ENCODE measurements at regions not wholly inside any gene's neighbourhood (a gene's known extent, or its start where the extent isn't known, plus 50 kb on each side); places are given as distances from the start of the nearest gene placed in this dataset.

DNA sequence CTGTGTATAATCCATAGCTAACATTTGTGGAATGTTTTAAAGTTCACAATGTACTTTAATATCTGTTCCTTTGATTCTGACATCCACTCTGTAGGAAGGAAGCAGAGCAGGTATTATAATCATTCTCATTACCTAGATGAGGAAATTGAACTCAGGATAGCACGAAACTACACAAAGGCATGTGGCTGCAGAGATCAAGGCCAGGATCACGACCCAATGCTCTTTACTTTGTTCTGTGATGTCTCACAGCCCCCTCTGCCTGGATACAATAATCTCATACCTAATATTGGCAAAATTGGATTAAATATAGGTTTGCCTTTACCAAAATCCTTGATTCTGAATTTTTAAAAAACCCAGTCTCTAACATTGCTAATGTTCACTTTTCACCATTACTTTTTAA lies 298.0 kb upstream of the KITLG start:
- no peak overlapping the region for H3K4me3 ChIP-seq (ENCODE audit: extremely low read depth, insufficient read depth, low read length, poor library complexity, severe bottlenecking)
- no peaks in the 10 kb centered on the region for H3K36me3 ChIP-seq (ENCODE audit: control insufficient read depth, insufficient read depth, low read length)
- H3K4me1 ChIP-seq (ENCODE audit: control insufficient read depth, insufficient read depth, low read length, poor library complexity, severe bottlenecking): no peaks in the 10 kb centered on the region
- WGBS, 2 experiments (ENCODE audit: insufficient coverage in 2 of 2): no CpG with 5 or more reads among the region's 2 CpGs
- no peaks in the 10 kb centered on the region for H3K9me3 ChIP-seq (ENCODE audit: control insufficient read depth, low read length)
- no peak overlapping the region for H3K27ac ChIP-seq (ENCODE audit: low read depth, low read length, severe bottlenecking)

DNA sequence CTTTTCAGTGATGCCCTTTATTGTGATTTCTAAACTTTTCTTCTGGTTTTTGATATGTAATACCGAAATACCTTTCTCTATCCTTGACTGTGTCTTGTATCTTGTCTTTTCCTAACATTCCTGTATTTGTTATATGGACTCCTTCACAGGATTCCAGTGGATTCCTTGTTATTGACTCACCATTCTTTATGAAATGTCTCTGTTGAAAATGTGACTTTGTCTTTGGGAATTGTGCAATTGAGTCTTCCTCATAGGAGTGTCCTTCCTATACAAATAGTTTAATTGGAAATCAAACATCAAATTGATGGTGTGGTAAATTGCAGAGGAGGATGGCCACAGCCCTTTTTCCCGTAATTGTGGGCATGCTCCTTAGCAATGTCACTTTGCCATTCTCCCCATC lies 296.6 kb upstream of the KITLG start:
- no peaks in the 10 kb centered on the region for H3K36me3 ChIP-seq (ENCODE audit: control insufficient read depth, insufficient read depth, low read length)
- no CpG with 5 or more reads among the region's 2 CpGs for WGBS, 2 experiments (ENCODE audit: insufficient coverage in 2 of 2)
- no peak overlapping the region for H3K27ac ChIP-seq (ENCODE audit: low read depth, low read length, severe bottlenecking)
- H3K4me3 ChIP-seq (ENCODE audit: extremely low read depth, insufficient read depth, low read length, poor library complexity, severe bottlenecking): no peak overlapping the region
- H3K4me1 ChIP-seq (ENCODE audit: control insufficient read depth, insufficient read depth, low read length, poor library complexity, severe bottlenecking): no peaks in the 10 kb centered on the region
- H3K9me3 ChIP-seq (ENCODE audit: control insufficient read depth, low read length): no peaks in the 10 kb centered on the region

DNA sequence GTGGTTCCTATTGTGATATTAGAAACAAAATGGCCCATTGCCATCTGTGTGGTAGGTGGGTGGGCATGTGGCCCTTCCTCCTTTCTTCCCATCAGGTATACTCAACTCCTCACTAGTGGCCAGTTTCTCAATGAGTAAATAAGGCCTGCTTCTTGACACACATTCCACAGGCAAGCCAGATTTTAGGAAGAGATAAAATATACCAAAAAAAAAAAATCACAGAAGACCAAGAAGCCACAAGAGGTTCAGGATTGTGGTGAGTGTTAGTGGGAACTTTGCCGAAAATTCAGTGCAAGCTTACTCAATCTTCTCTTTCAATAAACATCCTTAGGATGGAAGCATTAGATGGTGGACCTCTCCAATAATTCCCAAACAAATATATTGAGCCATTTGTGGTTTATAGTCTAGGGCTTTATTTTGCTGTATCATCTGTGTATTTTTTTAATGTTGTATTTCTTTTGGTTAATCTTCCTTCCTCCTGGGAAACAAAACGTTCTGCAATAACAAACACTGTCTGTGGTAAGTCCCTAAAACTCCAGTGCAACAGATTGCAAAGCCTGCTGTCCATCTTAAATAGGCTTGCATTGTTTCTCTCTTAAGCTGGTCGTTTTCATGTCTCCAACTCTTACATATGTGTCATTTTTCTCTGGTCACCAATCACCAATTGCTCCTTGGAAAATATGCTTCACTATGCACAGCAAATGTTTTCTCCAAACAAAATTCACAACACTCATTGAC lies 289.9 kb upstream of the KITLG start:
- Histone ChIP-seq H3K4me1 (ENCODE audit: control insufficient read depth, insufficient read depth, low read length, poor library complexity, severe bottlenecking) (no peaks in the 10 kb centered on the region), H3K4me3 (ENCODE audit: extremely low read depth, insufficient read depth, low read length, poor library complexity, severe bottlenecking) (no peak overlapping the region)

DNA sequence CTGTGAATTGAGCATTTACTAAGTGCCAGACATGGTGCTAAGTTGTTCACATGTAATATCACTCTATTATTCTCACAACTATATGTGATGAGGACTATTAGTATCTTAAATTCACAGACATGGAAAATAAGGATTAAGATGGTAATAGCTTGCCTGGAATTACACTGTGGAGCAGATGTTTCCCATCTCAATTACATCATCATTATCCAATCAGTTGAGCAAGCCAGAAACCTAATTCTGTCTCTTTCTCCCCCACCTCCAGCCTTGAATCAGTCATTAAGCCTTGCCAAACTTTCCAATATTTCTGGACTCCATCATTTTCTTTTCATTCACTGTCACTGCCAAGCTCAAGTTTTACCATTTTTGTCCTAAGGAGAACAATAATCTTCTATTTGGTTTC lies 287.8 kb upstream of the KITLG start:
- H3K36me3 ChIP-seq (ENCODE audit: control insufficient read depth, insufficient read depth, low read length): no peaks in the 10 kb centered on the region
- no peak overlapping the region for H3K4me3 ChIP-seq (ENCODE audit: extremely low read depth, insufficient read depth, low read length, poor library complexity, severe bottlenecking)
- H3K9me3 ChIP-seq (ENCODE audit: control insufficient read depth, low read length): no peaks in the 10 kb centered on the region
- H3K27ac ChIP-seq (ENCODE audit: low read depth, low read length, severe bottlenecking): no peak overlapping the region
- H3K4me1 ChIP-seq (ENCODE audit: control insufficient read depth, insufficient read depth, low read length, poor library complexity, severe bottlenecking): no peaks in the 10 kb centered on the region

More for the DNA sequence above, 289.9 kb upstream of the KITLG start:
- no peaks in the 10 kb centered on the region for H3K36me3 ChIP-seq (ENCODE audit: control insufficient read depth, insufficient read depth, low read length)
- no peaks in the 10 kb centered on the region for H3K9me3 ChIP-seq (ENCODE audit: control insufficient read depth, low read length)
- 75 to 83% methylated on average over 2 of the region's 3 CpGs for WGBS, 2 experiments (ENCODE audit: insufficient coverage in 2 of 2)
- no peak overlapping the region for H3K27ac ChIP-seq (ENCODE audit: low read depth, low read length, severe bottlenecking)

DNA sequence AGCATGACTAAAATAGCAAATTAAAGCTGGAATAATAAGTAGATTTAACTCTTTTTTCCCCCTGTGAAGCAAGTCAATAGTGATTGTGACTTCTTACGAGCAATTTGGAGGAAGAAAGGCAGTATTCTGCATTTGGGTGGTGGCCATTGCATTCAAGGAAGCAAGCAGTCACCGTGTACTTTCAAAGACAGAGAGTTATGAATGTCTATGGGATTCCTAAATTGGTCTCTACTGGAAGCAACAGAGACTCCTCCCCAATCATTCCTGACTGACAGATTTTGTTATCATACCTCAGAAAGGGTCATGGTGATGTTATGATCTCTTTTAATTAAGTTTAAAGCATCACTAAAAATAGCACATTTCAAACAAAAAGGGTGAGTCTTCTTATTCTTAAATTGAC lies 287.2 kb upstream of the KITLG start:
- Histone ChIP-seq H3K4me3 (ENCODE audit: extremely low read depth, insufficient read depth, low read length, poor library complexity, severe bottlenecking) (no peak overlapping the region), H3K9me3 (ENCODE audit: control insufficient read depth, low read length) (no peaks in the 10 kb centered on the region), H3K27ac (ENCODE audit: low read depth, low read length, severe bottlenecking) (no peak overlapping the region), H3K4me1 (ENCODE audit: control insufficient read depth, insufficient read depth, low read length, poor library complexity, severe bottlenecking) (no peaks in the 10 kb centered on the region), H3K36me3 (ENCODE audit: control insufficient read depth, insufficient read depth, low read length) (no peaks in the 10 kb centered on the region)
- WGBS, 2 experiments (ENCODE audit: insufficient coverage in 2 of 2): 83 to 100% methylated on average over 1 of the region's 2 CpGs

DNA sequence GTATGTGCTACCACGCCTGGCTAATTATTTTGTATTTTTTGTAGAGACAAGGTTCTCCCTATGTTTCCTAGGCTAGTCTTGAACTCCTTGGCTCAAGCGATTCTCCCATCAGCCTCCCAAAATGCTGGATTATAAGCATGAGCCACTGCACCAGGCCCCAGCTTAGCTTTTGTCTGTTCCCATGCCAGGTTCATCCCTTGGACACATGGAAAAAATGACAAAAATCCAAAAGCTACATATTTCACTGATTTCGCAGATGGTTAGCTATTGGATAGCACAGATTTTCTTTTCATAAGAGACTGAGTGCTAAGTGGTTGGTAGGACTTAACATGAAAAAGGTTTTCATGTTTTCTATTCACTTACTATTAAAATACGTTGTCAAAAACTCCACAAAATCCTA lies 286.6 kb upstream of the KITLG start:
- 70% methylated on average over 1 of the region's 4 CpGs; no CpG with 5 or more reads in 1 of the 2 experiments for WGBS, 2 experiments (ENCODE audit: insufficient coverage in 2 of 2)

DNA sequence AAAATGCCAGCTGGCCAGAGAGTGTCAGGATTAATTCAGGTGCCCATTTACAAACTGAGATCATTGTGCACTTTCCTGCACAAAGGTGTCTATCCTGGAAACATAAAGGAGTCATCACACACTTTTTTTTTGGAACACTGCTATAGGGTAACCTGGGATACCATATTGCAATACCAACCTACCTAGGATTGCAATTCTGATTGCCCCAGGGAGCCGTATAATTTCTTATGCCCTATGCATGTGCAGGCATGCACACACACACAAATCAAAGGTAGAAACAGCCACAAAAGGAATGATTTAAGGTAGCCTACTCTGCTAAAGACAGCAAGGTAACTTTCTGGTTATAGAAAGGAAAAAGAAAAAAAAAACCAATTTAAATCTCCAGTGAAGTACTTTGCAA lies 285.3 kb upstream of the KITLG start:
- no peak overlapping the region for H3K27ac ChIP-seq (ENCODE audit: low read depth, low read length, severe bottlenecking)
- H3K36me3 ChIP-seq (ENCODE audit: control insufficient read depth, insufficient read depth, low read length): no peaks in the 10 kb centered on the region
- H3K4me3 ChIP-seq (ENCODE audit: extremely low read depth, insufficient read depth, low read length, poor library complexity, severe bottlenecking): no peak overlapping the region
- WGBS, 2 experiments (ENCODE audit: insufficient coverage in 2 of 2): no CpG with 5 or more reads among the region's 1 CpG
- no peaks in the 10 kb centered on the region for H3K4me1 ChIP-seq (ENCODE audit: control insufficient read depth, insufficient read depth, low read length, poor library complexity, severe bottlenecking)
- H3K9me3 ChIP-seq (ENCODE audit: control insufficient read depth, low read length): no peaks in the 10 kb centered on the region

More for the DNA sequence above, 286.6 kb upstream of the KITLG start:
- Histone ChIP-seq H3K4me1 (ENCODE audit: control insufficient read depth, insufficient read depth, low read length, poor library complexity, severe bottlenecking) (no peaks in the 10 kb centered on the region), H3K9me3 (ENCODE audit: control insufficient read depth, low read length) (no peaks in the 10 kb centered on the region), H3K27ac (ENCODE audit: low read depth, low read length, severe bottlenecking) (no peak overlapping the region), H3K36me3 (ENCODE audit: control insufficient read depth, insufficient read depth, low read length) (no peaks in the 10 kb centered on the region), H3K4me3 (ENCODE audit: extremely low read depth, insufficient read depth, low read length, poor library complexity, severe bottlenecking) (no peak overlapping the region)

DNA sequence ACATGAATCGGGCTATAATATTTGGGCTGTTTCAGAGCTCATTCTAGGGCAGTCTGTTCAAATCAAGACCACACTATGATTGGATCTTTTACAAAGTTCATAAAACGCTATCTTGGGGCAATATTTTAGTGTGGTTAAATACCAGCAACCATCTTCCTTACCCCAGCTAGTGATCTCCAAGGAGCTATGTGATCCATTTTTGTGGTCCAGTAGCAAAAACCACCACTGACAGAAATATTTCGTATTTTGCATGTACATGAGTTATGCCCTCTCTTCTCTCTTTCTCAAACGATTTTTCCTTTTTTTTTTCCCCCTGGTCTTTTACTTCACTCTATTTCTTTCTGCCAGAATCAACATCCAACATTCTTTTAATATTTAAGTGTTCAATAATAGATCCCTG lies 280.6 kb upstream of the KITLG start:
- no peak overlapping the region for H3K27ac ChIP-seq (ENCODE audit: low read depth, low read length, severe bottlenecking)
- 100% methylated on average over 1 of the region's 4 CpGs for WGBS, 2 experiments (ENCODE audit: insufficient coverage in 2 of 2)
- no peak overlapping the region for H3K4me3 ChIP-seq (ENCODE audit: extremely low read depth, insufficient read depth, low read length, poor library complexity, severe bottlenecking)
- no peaks in the 10 kb centered on the region for H3K36me3 ChIP-seq (ENCODE audit: control insufficient read depth, insufficient read depth, low read length)
- H3K4me1 ChIP-seq (ENCODE audit: control insufficient read depth, insufficient read depth, low read length, poor library complexity, severe bottlenecking): no peaks in the 10 kb centered on the region
- no peaks in the 10 kb centered on the region for H3K9me3 ChIP-seq (ENCODE audit: control insufficient read depth, low read length)

DNA sequence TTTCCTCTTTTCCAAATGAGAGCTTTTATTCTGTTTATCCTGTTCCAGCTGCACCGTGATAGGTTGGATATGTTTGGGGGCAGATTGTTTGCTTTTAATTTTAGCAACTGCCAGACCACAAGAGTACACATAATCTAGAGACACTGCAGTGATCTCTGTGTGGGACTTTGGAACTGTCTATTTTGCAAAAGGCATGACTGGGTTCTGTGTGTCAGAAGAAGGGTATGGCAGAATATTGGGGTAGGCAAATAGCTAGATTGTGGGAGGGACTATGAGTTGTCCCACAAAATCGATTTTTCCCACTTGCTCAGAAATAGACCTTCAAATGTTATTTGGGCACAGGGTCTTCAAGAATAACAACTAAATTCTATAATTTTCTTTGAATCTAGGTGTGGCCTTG lies 275.9 kb upstream of the KITLG start:
- H3K9me3 ChIP-seq (ENCODE audit: control insufficient read depth, low read length): no peaks in the 10 kb centered on the region
- H3K4me1 ChIP-seq (ENCODE audit: control insufficient read depth, insufficient read depth, low read length, poor library complexity, severe bottlenecking): peaks cover 6% of the 10 kb centered on the region
- WGBS, 2 experiments (ENCODE audit: insufficient coverage in 2 of 2): no CpG with 5 or more reads among the region's 2 CpGs
- H3K36me3 ChIP-seq (ENCODE audit: control insufficient read depth, insufficient read depth, low read length): no peaks in the 10 kb centered on the region
- H3K4me3 ChIP-seq (ENCODE audit: extremely low read depth, insufficient read depth, low read length, poor library complexity, severe bottlenecking): no peak overlapping the region
- H3K27ac ChIP-seq (ENCODE audit: low read depth, low read length, severe bottlenecking): no peak overlapping the region

DNA sequence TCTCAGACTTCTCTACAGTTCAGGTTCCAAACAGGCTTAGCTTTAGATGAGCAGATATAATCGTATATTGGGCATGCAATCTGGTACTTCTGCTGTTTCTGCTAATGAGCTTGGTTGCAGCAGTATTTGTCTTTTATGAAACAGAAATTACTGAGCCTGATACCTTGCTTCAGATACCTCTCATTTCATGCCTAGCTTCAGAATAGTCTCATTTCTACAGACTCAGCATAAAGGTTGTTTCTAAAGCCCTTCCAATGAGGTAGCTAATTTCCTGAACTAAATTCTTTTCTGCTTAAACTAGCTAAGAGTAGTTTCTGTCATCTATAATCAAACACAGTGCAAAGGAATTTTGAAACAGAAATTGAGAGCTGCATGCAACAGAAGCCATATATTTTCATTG lies 275.0 kb upstream of the KITLG start:
- H3K9me3 ChIP-seq (ENCODE audit: control insufficient read depth, low read length): no peaks in the 10 kb centered on the region
- H3K36me3 ChIP-seq (ENCODE audit: control insufficient read depth, insufficient read depth, low read length): no peaks in the 10 kb centered on the region
- WGBS, 2 experiments (ENCODE audit: insufficient coverage in 2 of 2): 100% methylated on average over 1 of the region's 1 CpG; no CpG with 5 or more reads in 1 of the 2 experiments
- H3K4me3 ChIP-seq (ENCODE audit: extremely low read depth, insufficient read depth, low read length, poor library complexity, severe bottlenecking): no peak overlapping the region
- peaks cover 6% of the 10 kb centered on the region for H3K4me1 ChIP-seq (ENCODE audit: control insufficient read depth, insufficient read depth, low read length, poor library complexity, severe bottlenecking)
- H3K27ac ChIP-seq (ENCODE audit: low read depth, low read length, severe bottlenecking): peak overlapping the region; percentile 6

DNA sequence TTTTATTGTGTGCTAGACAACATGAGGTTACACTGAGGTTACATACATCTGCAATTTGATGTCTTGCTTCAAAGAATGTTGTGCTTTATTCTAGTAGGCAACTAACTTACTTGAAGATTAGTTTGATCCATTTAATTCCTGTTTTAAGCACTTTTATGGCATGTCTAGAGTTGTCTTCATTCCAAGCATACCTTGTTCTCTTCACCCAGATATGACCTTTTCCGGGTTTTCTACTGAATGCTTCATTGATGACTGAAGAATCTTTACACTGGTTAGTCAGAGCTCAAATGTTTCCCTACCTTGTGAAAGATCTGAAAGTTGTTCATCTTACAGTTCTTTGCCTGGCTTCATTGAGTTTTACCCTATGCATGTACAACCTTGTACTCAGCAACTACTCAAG lies 274.0 kb upstream of the KITLG start:
- H3K4me1 ChIP-seq (ENCODE audit: control insufficient read depth, insufficient read depth, low read length, poor library complexity, severe bottlenecking): peaks cover 6% of the 10 kb centered on the region
- peak overlapping the region; percentile 67 for H3K27ac ChIP-seq (ENCODE audit: low read depth, low read length, severe bottlenecking)
- no peaks in the 10 kb centered on the region for H3K9me3 ChIP-seq (ENCODE audit: control insufficient read depth, low read length)
- 75 to 89% methylated on average over 1 of the region's 1 CpG for WGBS, 2 experiments (ENCODE audit: insufficient coverage in 2 of 2)
- H3K36me3 ChIP-seq (ENCODE audit: control insufficient read depth, insufficient read depth, low read length): no peaks in the 10 kb centered on the region
- H3K4me3 ChIP-seq (ENCODE audit: extremely low read depth, insufficient read depth, low read length, poor library complexity, severe bottlenecking): no peak overlapping the region

Measured in mesodermal cell (in vitro differentiated cells).